Fibroblast of pulmonary artery (primary cell): ENCODE measurements at regions not wholly inside any gene's neighbourhood (a gene's known extent, or its start where the extent isn't known, plus 50 kb on each side); places are given as distances from the start of the nearest gene placed in this dataset.
"Not testable (repeated sequence)": the region's sequence is repeated elsewhere in the genome, so short reads cannot be mapped to it uniquely, and the experiment has no call there.

ENCODE experiments used
- DNase-seq: peaks from one replicate; pipeline ENCODE4 v3.0.0-alpha.2; 2010; ENCODE audit warnings: low read depth
- H3K4me3 ChIP-seq: replicated peaks from 2 replicates; pipeline ENCODE4 v1.5.1; 2011; ENCODE audit warnings: low read depth, mild to moderate bottlenecking, control low read depth, low read length, moderate library complexity
- CTCF ChIP-seq: IDR thresholded peaks from 2 replicates; pipeline ENCODE4 v1.5.1; 2011; ENCODE audit warnings: mild to moderate bottlenecking, control low read depth, low read length, inconsistent platforms; ENCODE audit errors: missing control alignments

GRCh38 chr4:4655901-4656300, 114.1 kb upstream of the STX18 start:
- no peak for TF ChIP-seq CTCF

GRCh38 chr4:4655011-4655410, 113.2 kb upstream of the STX18 start:
- DNase-seq: no peak
- TF ChIP-seq CTCF: no peak

More at GRCh38 chr4:4655901-4656300, 114.1 kb upstream of the STX18 start:
- DNase-seq: no peak
- no peak overlapping the region for H3K4me3 ChIP-seq

GRCh38 chr4:4651811-4652755, 110.2 kb upstream of the STX18 start:
- H3K4me3 ChIP-seq: no peak overlapping the region
- no peak for TF ChIP-seq CTCF
- DNase-seq: no peak

More at GRCh38 chr4:4655011-4655410, 113.2 kb upstream of the STX18 start:
- no peak overlapping the region for H3K4me3 ChIP-seq

GRCh38 chr4:4647041-4647440, 105.2 kb upstream of the STX18 start:
- DNase-seq: no peak
- no peak overlapping the region for H3K4me3 ChIP-seq
- no peak for TF ChIP-seq CTCF

GRCh38 chr4:4645743-4646142, 103.9 kb upstream of the STX18 start:
- no peak for TF ChIP-seq CTCF
- DNase-seq: no peak
- no peak overlapping the region for H3K4me3 ChIP-seq

- not testable (repeated sequence) for DNase-seq, H3K4me3 ChIP-seq
These were observed 102.4 kb upstream of the STX18 start for GRCh38 chr4:4644277-4644676.

- H3K4me3 ChIP-seq, DNase-seq: not testable (repeated sequence)
These were observed 101.9 kb upstream of the STX18 start for GRCh38 chr4:4643743-4644142.

GRCh38 chr4:4643306-4643705, 101.5 kb upstream of the STX18 start:
- no peak for DNase-seq
- no peak overlapping the region for H3K4me3 ChIP-seq
- TF ChIP-seq CTCF: no peak
